ENCODE measurements at regions not wholly inside any gene's neighbourhood (a gene's known extent, or its start where the extent isn't known, plus 50 kb on each side); places are given as distances from the start of the nearest gene placed in this dataset.

GRCh38 chr4:129193357-129194100 is 97.6 kb downstream of the C4orf33 start:
- DNase-seq, result no peak

GRCh38 chr4:129208481-129208880 is 112.5 kb downstream of the C4orf33 start:
- DNase-seq, result no peak
- Histone ChIP-seq H3K4me1 (no peaks in the 10 kb centered on the region), H3K27ac (no peak overlapping the region), H3K27me3 (no peaks in the 10 kb centered on the region), H3K36me3 (no peaks in the 10 kb centered on the region), H3K4me3 (no peak overlapping the region), H3K9me3 (no peaks in the 10 kb centered on the region)
- intact Hi-C loops (cut with DNase I; ENCODE audit: low total_unique reads), result no loop called here
- TF ChIP-seq, protein P1, sequence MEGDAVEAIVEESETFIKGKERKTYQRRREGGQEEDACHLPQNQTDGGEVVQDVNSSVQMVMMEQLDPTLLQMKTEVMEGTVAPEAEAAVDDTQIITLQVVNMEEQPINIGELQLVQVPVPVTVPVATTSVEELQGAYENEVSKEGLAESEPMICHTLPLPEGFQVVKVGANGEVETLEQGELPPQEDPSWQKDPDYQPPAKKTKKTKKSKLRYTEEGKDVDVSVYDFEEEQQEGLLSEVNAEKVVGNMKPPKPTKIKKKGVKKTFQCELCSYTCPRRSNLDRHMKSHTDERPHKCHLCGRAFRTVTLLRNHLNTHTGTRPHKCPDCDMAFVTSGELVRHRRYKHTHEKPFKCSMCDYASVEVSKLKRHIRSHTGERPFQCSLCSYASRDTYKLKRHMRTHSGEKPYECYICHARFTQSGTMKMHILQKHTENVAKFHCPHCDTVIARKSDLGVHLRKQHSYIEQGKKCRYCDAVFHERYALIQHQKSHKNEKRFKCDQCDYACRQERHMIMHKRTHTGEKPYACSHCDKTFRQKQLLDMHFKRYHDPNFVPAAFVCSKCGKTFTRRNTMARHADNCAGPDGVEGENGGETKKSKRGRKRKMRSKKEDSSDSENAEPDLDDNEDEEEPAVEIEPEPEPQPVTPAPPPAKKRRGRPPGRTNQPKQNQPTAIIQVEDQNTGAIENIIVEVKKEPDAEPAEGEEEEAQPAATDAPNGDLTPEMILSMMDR (IDR thresholded peaks at IDR 0.05), result no peak

More at GRCh38 chr4:129193357-129194100, 97.6 kb downstream of the C4orf33 start:
- intact Hi-C loops (cut with DNase I; ENCODE audit: low total_unique reads), result no loop called here
- no peak overlapping the region for H3K27ac ChIP-seq
- no peaks in the 10 kb centered on the region for H3K9me3 ChIP-seq
- no peaks in the 10 kb centered on the region for H3K27me3 ChIP-seq
- peaks cover 0 to 10% (median 0%) of the 10 kb centered on the region in 4 donors for H3K4me1 ChIP-seq
- TF ChIP-seq, protein P1 (IDR thresholded peaks at IDR 0.05), result no peak
- H3K4me3 ChIP-seq, result no peak overlapping the region
- H3K36me3 ChIP-seq, result no peaks in the 10 kb centered on the region

DNA sequence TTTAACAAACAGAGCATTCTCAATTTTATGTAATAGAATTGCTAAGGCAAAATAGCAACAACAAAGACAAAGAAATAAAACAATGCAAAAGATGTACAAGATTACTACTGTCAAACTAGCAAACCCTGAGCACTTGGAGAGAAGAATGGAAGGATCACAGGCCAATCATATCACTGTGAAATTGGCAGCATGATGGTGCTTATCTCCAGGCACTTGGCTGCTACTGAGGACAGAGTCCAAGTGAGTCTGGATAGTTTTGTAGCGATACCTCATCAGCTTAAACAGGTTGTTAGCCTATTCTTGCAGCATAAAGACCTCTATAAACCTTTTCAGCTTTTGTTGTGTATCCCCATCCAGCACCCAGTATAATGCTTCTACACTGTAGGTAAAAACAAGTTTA is 117.7 kb downstream of the C4orf33 start:
- Histone ChIP-seq H3K4me3 (no peak overlapping the region), H3K27ac (no peak overlapping the region), H3K36me3 (no peaks in the 10 kb centered on the region), H3K27me3 (no peaks in the 10 kb centered on the region), H3K4me1 (peaks cover 0 to 2% (median 0%) of the 10 kb centered on the region in 4 donors), H3K9me3 (no peaks in the 10 kb centered on the region)
- DNase-seq, result no peak
- intact Hi-C loops (cut with DNase I; ENCODE audit: low total_unique reads), result no loop called here
- TF ChIP-seq, protein P1 (IDR thresholded peaks at IDR 0.05), result no peak

- intact Hi-C loops (cut with DNase I; ENCODE audit: low total_unique reads), result loop anchor here (5.0 kb wide), 1 partner anchor 424 kb away; no protein-coding TSS in a partner anchor
- TF ChIP-seq, protein P1 (IDR thresholded peaks at IDR 0.05), result peak; percentile 24 to 35
Measured at GRCh38 chr4:129218360-129218759, 122.4 kb downstream of the C4orf33 start.

GRCh38 chr4:129218897-129219296 is 122.9 kb downstream of the C4orf33 start:
- DNase-seq, result no peak
- intact Hi-C loops (cut with DNase I; ENCODE audit: low total_unique reads), result loop anchor here (5.0 kb wide), 1 partner anchor 423 kb away; no protein-coding TSS in a partner anchor
- Histone ChIP-seq H3K4me3 (peak overlapping the region in 1 of 2 donors; percentile 11), H3K4me1 (peaks cover 0 to 12% (median 0%) of the 10 kb centered on the region in 4 donors), H3K27me3 (no peaks in the 10 kb centered on the region), H3K9me3 (no peaks in the 10 kb centered on the region), H3K27ac (peak overlapping the region in 1 of 2 donors; percentile 31), H3K36me3 (no peaks in the 10 kb centered on the region)
- TF ChIP-seq, protein P1 (IDR thresholded peaks at IDR 0.05), result no peak

More at GRCh38 chr4:129218360-129218759, 122.4 kb downstream of the C4orf33 start:
- peaks cover 0 to 12% (median 0%) of the 10 kb centered on the region in 4 donors for H3K4me1 ChIP-seq
- H3K36me3 ChIP-seq, result no peaks in the 10 kb centered on the region
- H3K27ac ChIP-seq, result peak overlapping the region in 1 of 2 donors; percentile 31
- no peaks in the 10 kb centered on the region for H3K9me3 ChIP-seq
- no peak for DNase-seq
- H3K27me3 ChIP-seq, result no peaks in the 10 kb centered on the region
- peak overlapping the region in 1 of 2 donors; percentile 11 for H3K4me3 ChIP-seq
